Activated T-cell treated with anti-CD3 and anti-CD28 coated beads, Interleukin-2, amount 50 U/mL, for 24 hours (primary cell): ENCODE measurements at regions not wholly inside any gene's neighbourhood (a gene's known extent, or its start where the extent isn't known, plus 50 kb on each side); places are given as distances from the start of the nearest gene placed in this dataset.
"Not testable (repeated sequence)": the region's sequence is repeated elsewhere in the genome, so short reads cannot be mapped to it uniquely, and the experiment has no call there.

Source experiments
- DNase-seq: peaks from one replicate; pipeline ENCODE4 v3.0.0-alpha.2; 2020
- H3K27ac Mint-ChIP-seq: 2 replicates; pipeline ENCODE4 v1.8.0; 2020; ENCODE audit warnings: mild to moderate bottlenecking, mixed read lengths
- H3K27me3 Mint-ChIP-seq: 2 replicates; pipeline ENCODE4 v1.8.0; 2020; ENCODE audit warnings: mixed read lengths
- H3K36me3 Mint-ChIP-seq: 2 replicates; pipeline ENCODE4 v1.8.0; 2020; ENCODE audit warnings: low read depth, mixed read lengths
- H3K4me1 Mint-ChIP-seq: 2 replicates; pipeline ENCODE4 v1.8.0; 2020; ENCODE audit warnings: low read depth, mixed read lengths
- H3K4me3 Mint-ChIP-seq: 2 replicates; pipeline ENCODE4 v1.8.0; 2020; ENCODE audit warnings: mild to moderate bottlenecking, moderate library complexity, mixed read lengths
- H3K9me3 Mint-ChIP-seq: 2 replicates; pipeline ENCODE4 v1.8.0; 2020; ENCODE audit warnings: mixed read lengths

- H3K36me3 Mint-ChIP-seq, result peaks cover 16% of the 10 kb centered on the region
- peak overlapping the region; percentile 22 for H3K27ac Mint-ChIP-seq
- peak; percentile 28 for DNase-seq
- H3K4me3 Mint-ChIP-seq, result no peak overlapping the region
- no peaks in the 10 kb centered on the region for H3K27me3 Mint-ChIP-seq
- peaks cover 44% of the 10 kb centered on the region for H3K4me1 Mint-ChIP-seq
- H3K9me3 Mint-ChIP-seq, result peaks cover 23% of the 10 kb centered on the region
Measured at GRCh38 chr7:157476654-157477549, 140.1 kb downstream of the DNAJB6 start.

- peaks cover 14% of the 10 kb centered on the region for H3K36me3 Mint-ChIP-seq
- H3K4me1 Mint-ChIP-seq, result peaks cover 37% of the 10 kb centered on the region
- peaks cover 21% of the 10 kb centered on the region for H3K9me3 Mint-ChIP-seq
- peak; percentile 51 for DNase-seq
- H3K4me3 Mint-ChIP-seq, result peak overlapping the region; percentile 25
- no peaks in the 10 kb centered on the region for H3K27me3 Mint-ChIP-seq
- H3K27ac Mint-ChIP-seq, result peak overlapping the region; percentile 2
Measured at GRCh38 chr7:157477550-157478212, 140.9 kb downstream of the DNAJB6 start.

GRCh38 chr7:157478611-157479010, 141.8 kb downstream of the DNAJB6 start:
- Mint-ChIP-seq H3K4me1 (peaks cover 30% of the 10 kb centered on the region), H3K27ac (peak overlapping the region; percentile 39), H3K9me3 (peaks cover 11% of the 10 kb centered on the region)
- not testable (repeated sequence) for H3K36me3 Mint-ChIP-seq, H3K27me3 Mint-ChIP-seq, H3K4me3 Mint-ChIP-seq
- DNase-seq, result peak; percentile 22

- Mint-ChIP-seq H3K4me1 (peaks cover 27% of the 10 kb centered on the region), H3K27me3 (no peaks in the 10 kb centered on the region), H3K27ac (no peak overlapping the region), H3K9me3 (peaks cover 7% of the 10 kb centered on the region), H3K36me3 (peaks cover 4% of the 10 kb centered on the region), H3K4me3 (no peak overlapping the region)
- DNase-seq, result no peak
Measured at GRCh38 chr7:157479326-157479725, 142.5 kb downstream of the DNAJB6 start.

- no peaks in the 10 kb centered on the region for H3K36me3 Mint-ChIP-seq
- H3K27me3 Mint-ChIP-seq, result no peaks in the 10 kb centered on the region
- H3K4me3 Mint-ChIP-seq, result no peak overlapping the region
- no peak overlapping the region for H3K27ac Mint-ChIP-seq
- peaks cover 22% of the 10 kb centered on the region for H3K4me1 Mint-ChIP-seq
- no peaks in the 10 kb centered on the region for H3K9me3 Mint-ChIP-seq
- DNase-seq, result peak; percentile 16
Measured at GRCh38 chr7:157480371-157481050, 143.7 kb downstream of the DNAJB6 start.

- Mint-ChIP-seq H3K27ac (no peak overlapping the region), H3K4me1 (peaks cover 22% of the 10 kb centered on the region), H3K9me3 (no peaks in the 10 kb centered on the region), H3K27me3 (no peaks in the 10 kb centered on the region), H3K4me3 (no peak overlapping the region), H3K36me3 (no peaks in the 10 kb centered on the region)
- no peak for DNase-seq
Measured at GRCh38 chr7:157481389-157481788, 144.6 kb downstream of the DNAJB6 start.

GRCh38 chr7:157482025-157482424, 145.2 kb downstream of the DNAJB6 start:
- Mint-ChIP-seq H3K36me3 (no peaks in the 10 kb centered on the region), H3K4me1 (peaks cover 22% of the 10 kb centered on the region), H3K27ac (no peak overlapping the region), H3K4me3 (no peak overlapping the region), H3K9me3 (no peaks in the 10 kb centered on the region), H3K27me3 (no peaks in the 10 kb centered on the region)
- DNase-seq, result no peak

GRCh38 chr7:157482517-157483087, 145.8 kb downstream of the DNAJB6 start:
- Mint-ChIP-seq H3K4me1 (peaks cover 17% of the 10 kb centered on the region), H3K27ac (no peak overlapping the region), H3K9me3 (no peaks in the 10 kb centered on the region), H3K27me3 (no peaks in the 10 kb centered on the region), H3K4me3 (no peak overlapping the region), H3K36me3 (no peaks in the 10 kb centered on the region)
- peak; percentile 13 for DNase-seq

GRCh38 chr7:157483515-157483914, 146.7 kb downstream of the DNAJB6 start:
- no peaks in the 10 kb centered on the region for H3K9me3 Mint-ChIP-seq
- H3K27ac Mint-ChIP-seq, result no peak overlapping the region

GRCh38 chr7:157483971-157484410, 147.2 kb downstream of the DNAJB6 start:
- H3K27me3 Mint-ChIP-seq, result no peaks in the 10 kb centered on the region

More at GRCh38 chr7:157483515-157483914, 146.7 kb downstream of the DNAJB6 start:
- Mint-ChIP-seq H3K4me3 (no peak overlapping the region), H3K36me3 (no peaks in the 10 kb centered on the region), H3K27me3 (no peaks in the 10 kb centered on the region), H3K4me1 (peaks cover 10% of the 10 kb centered on the region)
- DNase-seq, result peak; percentile 26

GRCh38 chr7:157484411-157485081, 147.7 kb downstream of the DNAJB6 start:
- H3K4me1 Mint-ChIP-seq, result peaks cover 5% of the 10 kb centered on the region
- no peak overlapping the region for H3K4me3 Mint-ChIP-seq
- no peaks in the 10 kb centered on the region for H3K27me3 Mint-ChIP-seq
- H3K27ac Mint-ChIP-seq, result no peak overlapping the region
- no peak for DNase-seq
- no peaks in the 10 kb centered on the region for H3K9me3 Mint-ChIP-seq
- no peaks in the 10 kb centered on the region for H3K36me3 Mint-ChIP-seq

More at GRCh38 chr7:157483971-157484410, 147.2 kb downstream of the DNAJB6 start:
- Mint-ChIP-seq H3K27ac (no peak overlapping the region), H3K4me3 (no peak overlapping the region), H3K9me3 (no peaks in the 10 kb centered on the region), H3K36me3 (no peaks in the 10 kb centered on the region), H3K4me1 (peaks cover 8% of the 10 kb centered on the region)
- no peak for DNase-seq

- H3K4me3 Mint-ChIP-seq, result no peak overlapping the region
- no peak for DNase-seq
- peaks cover under 1% of the 10 kb centered on the region for H3K9me3 Mint-ChIP-seq
- no peak overlapping the region for H3K27ac Mint-ChIP-seq
- H3K27me3 Mint-ChIP-seq, result no peaks in the 10 kb centered on the region
- H3K4me1 Mint-ChIP-seq, result peaks cover 11% of the 10 kb centered on the region
- H3K36me3 Mint-ChIP-seq, result no peaks in the 10 kb centered on the region
Measured at GRCh38 chr7:157485361-157485831, 148.6 kb downstream of the DNAJB6 start.

- no peak for DNase-seq
Measured at GRCh38 chr7:157486007-157486755, 149.4 kb downstream of the DNAJB6 start.

More at GRCh38 chr7:157486007-157486755, 149.4 kb downstream of the DNAJB6 start:
- Mint-ChIP-seq H3K4me3 (no peak overlapping the region), H3K9me3 (peaks cover 6% of the 10 kb centered on the region), H3K4me1 (peaks cover 18% of the 10 kb centered on the region), H3K27me3 (no peaks in the 10 kb centered on the region), H3K36me3 (no peaks in the 10 kb centered on the region), H3K27ac (no peak overlapping the region)
